OCI-LY3 (cell line): ENCODE measurements at regions not wholly inside any gene's neighbourhood (a gene's known extent, or its start where the extent isn't known, plus 50 kb on each side); places are given as distances from the start of the nearest gene placed in this dataset.

Experiments used
- H2AFZ ChIP-seq: fragments of 200-600, 300-600 bp; shearing (Covaris generic); 2 replicates; pipeline ENCODE4 v1.6.0; 2014; ENCODE audit warnings: antibody characterized with exemption, low read depth, low read length
- H3K27ac ChIP-seq: fragments of 200-600, 300-600 bp; sonication (generic); 2 replicates; pipeline ENCODE4 v1.5.1; 2014; ENCODE audit warnings: mild to moderate bottlenecking, low read length, moderate library complexity, mixed read lengths
- H3K27me3 ChIP-seq: fragments of 200-600, 300-600 bp; sonication (generic); 2 replicates; pipeline ENCODE4 v1.6.1; 2014; ENCODE audit warnings: low read depth, low read length, mixed read lengths
- H3K36me3 ChIP-seq: fragments of 200-600, 300-600 bp; sonication (generic); replicated peaks from 2 replicates; pipeline ENCODE3; 2014; ENCODE audit warnings: low read depth, low read length, mixed read lengths
- H3K4me1 ChIP-seq: fragments of 300-600, 200-600 bp; sonication (generic); 2 replicates; pipeline ENCODE4 v1.6.1; 2014; ENCODE audit warnings: low read length, mixed read lengths
- H3K4me2 ChIP-seq: fragments of 200-600, 300-600 bp; sonication (generic); 2 replicates; pipeline ENCODE4 v1.6.1; 2014; ENCODE audit warnings: low read length, mixed read lengths
- H3K4me3 ChIP-seq: fragments of 300-600, 200-600 bp; sonication (generic); 2 replicates; pipeline ENCODE4 v1.5.1; 2014; ENCODE audit warnings: antibody characterized with exemption, mild to moderate bottlenecking, low read length, moderate library complexity
- H3K79me2 ChIP-seq: fragments of 300-600, 200-600 bp; shearing (Covaris generic); 2 replicates; pipeline ENCODE4 v1.6.1; 2014; ENCODE audit warnings: mild to moderate bottlenecking, low read length, mixed read lengths
- H3K9ac ChIP-seq: fragments of 300-600, 200-600 bp; shearing (Covaris generic); 2 replicates; pipeline ENCODE4 v1.6.0; 2014; ENCODE audit warnings: mild to moderate bottlenecking, low read length, moderate library complexity
- H3K9me3 ChIP-seq: fragments of 200-600, 300-600 bp; shearing (Covaris generic); 2 replicates; pipeline ENCODE4 v1.6.1; 2014; ENCODE audit warnings: low read length, mixed read lengths; ENCODE audit not compliant: insufficient read depth
- H4K20me1 ChIP-seq: fragments of 200-600, 300-600 bp; sonication (generic); 2 replicates; pipeline ENCODE4 v1.6.1; 2016; ENCODE audit warnings: low read length, mixed read lengths; ENCODE audit not compliant: insufficient read depth
- CTCF ChIP-seq: fragments of 200-600, 300-600 bp; sonication (generic); IDR thresholded peaks from 2 replicates; pipeline ENCODE4 v1.5.1; 2014; ENCODE audit warnings: antibody characterized with exemption, low read length, low read depth
- EZH2phosphoT487 ChIP-seq: fragments of 200-600 bp; shearing (Covaris generic); IDR thresholded peaks from 2 replicates; pipeline ENCODE4 v1.6.1; 2018; ENCODE audit warnings: antibody characterized with exemption, mixed run types, low read depth

- H4K20me1 ChIP-seq = no peaks in the 10 kb centered on the region
- TF ChIP-seq CTCF (no peak), EZH2phosphoT487 (no peak)
- H3K79me2 ChIP-seq = no peaks in the 10 kb centered on the region
- H3K4me3 ChIP-seq = no peak overlapping the region
- no peak overlapping the region for H3K4me2 ChIP-seq
- H3K27me3 ChIP-seq = no peaks in the 10 kb centered on the region
- no peak overlapping the region for H3K9ac ChIP-seq
- H3K36me3 ChIP-seq = no peaks in the 10 kb centered on the region
- no peak overlapping the region for H3K27ac ChIP-seq
- no peaks in the 10 kb centered on the region for H3K9me3 ChIP-seq
- no peak overlapping the region for H2AFZ ChIP-seq
- H3K4me1 ChIP-seq = no peaks in the 10 kb centered on the region
These were observed 270.3 kb upstream of the CTSO start for GRCh38 chr4:156223985-156224384.

GRCh38 chr4:156217236-156217635 lies 263.6 kb upstream of the CTSO start:
- H2AFZ ChIP-seq = no peak overlapping the region
- H4K20me1 ChIP-seq = no peaks in the 10 kb centered on the region
- H3K9ac ChIP-seq = no peak overlapping the region
- H3K27me3 ChIP-seq = no peaks in the 10 kb centered on the region
- H3K36me3 ChIP-seq = no peaks in the 10 kb centered on the region
- no peak overlapping the region for H3K27ac ChIP-seq
- H3K4me3 ChIP-seq = no peak overlapping the region
- H3K4me2 ChIP-seq = no peak overlapping the region
- no peaks in the 10 kb centered on the region for H3K4me1 ChIP-seq
- TF ChIP-seq CTCF (no peak), EZH2phosphoT487 (no peak)
- no peaks in the 10 kb centered on the region for H3K79me2 ChIP-seq
- no peaks in the 10 kb centered on the region for H3K9me3 ChIP-seq

DNA sequence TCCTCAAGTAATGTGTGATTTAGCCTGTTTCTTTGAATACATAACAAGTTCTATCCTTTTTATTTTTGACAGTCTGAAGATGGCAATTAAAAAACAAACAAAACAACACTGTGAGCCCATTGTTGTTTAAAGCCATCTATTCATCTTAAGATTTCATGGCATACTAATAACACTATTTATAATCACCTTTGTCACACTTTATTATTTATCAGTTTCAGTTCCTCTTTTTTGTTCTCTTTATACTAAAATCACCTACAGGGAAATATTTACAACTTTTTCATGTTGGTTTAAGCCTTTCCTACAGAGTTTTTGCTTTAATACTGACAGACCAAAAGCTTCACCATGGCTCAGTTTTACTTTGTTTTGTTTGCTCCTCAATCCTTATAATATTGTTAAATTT lies 247.4 kb upstream of the CTSO start:
- no peaks in the 10 kb centered on the region for H3K9me3 ChIP-seq
- peaks cover 14% of the 10 kb centered on the region for H3K4me1 ChIP-seq
- H3K27ac ChIP-seq = no peak overlapping the region
- no peak overlapping the region for H3K4me3 ChIP-seq
- no peaks in the 10 kb centered on the region for H3K36me3 ChIP-seq
- TF ChIP-seq EZH2phosphoT487 (no peak), CTCF (no peak)
- H3K27me3 ChIP-seq = no peaks in the 10 kb centered on the region
- H2AFZ ChIP-seq = no peak overlapping the region
- no peak overlapping the region for H3K9ac ChIP-seq
- no peaks in the 10 kb centered on the region for H4K20me1 ChIP-seq
- no peaks in the 10 kb centered on the region for H3K79me2 ChIP-seq
- 0 out of 2 replicates have a peak overlapping the region, but pooled peaks have one; percentile 0 for H3K4me2 ChIP-seq

DNA sequence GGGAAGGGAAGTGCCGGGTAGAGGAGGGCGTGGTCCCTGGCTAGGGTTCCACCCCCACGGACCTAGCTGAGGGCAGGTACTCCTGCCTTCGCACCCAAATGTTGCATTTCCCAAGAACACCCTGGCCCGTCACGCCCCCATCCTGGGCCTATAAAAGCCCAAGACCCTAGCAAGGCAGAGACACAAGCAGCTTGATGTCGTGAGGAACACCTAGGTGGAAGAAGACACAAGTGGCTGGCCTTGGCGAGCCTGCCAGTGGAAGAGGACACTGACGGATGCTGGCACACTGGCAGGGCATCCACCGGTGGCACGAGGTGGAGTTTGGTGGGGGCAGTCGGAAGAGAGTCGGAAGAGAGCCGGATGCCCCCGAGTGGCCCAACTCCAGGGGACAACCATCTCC lies 244.8 kb upstream of the CTSO start:
- Histone ChIP-seq H3K27ac (no peak overlapping the region), H3K9me3 (no peaks in the 10 kb centered on the region), H2AFZ (no peak overlapping the region), H3K4me2 (no peak overlapping the region), H4K20me1 (no peaks in the 10 kb centered on the region), H3K4me1 (peaks cover 21% of the 10 kb centered on the region), H3K79me2 (no peaks in the 10 kb centered on the region), H3K9ac (no peak overlapping the region), H3K36me3 (no peaks in the 10 kb centered on the region), H3K27me3 (no peaks in the 10 kb centered on the region), H3K4me3 (no peak overlapping the region)
- TF ChIP-seq CTCF = no peak
- no peak for TF ChIP-seq EZH2phosphoT487
